ENCODE measurements at regions not wholly inside any gene's neighbourhood (a gene's known extent, or its start where the extent isn't known, plus 50 kb on each side); places are given as distances from the start of the nearest gene placed in this dataset.
A peak's percentile ranks its signal among the peaks of the same experiment; 100 is the strongest.

GRCh38 chr11:101215069-101215468 is 85.5 kb upstream of the PGR start:
- Histone ChIP-seq H3K36me3 (ENCODE audit: low read depth) (no peaks in the 10 kb centered on the region), H3K4me3 (ENCODE audit: severe bottlenecking) (no peak overlapping the region), H3K4me1 (ENCODE audit: insufficient read depth, poor library complexity, severe bottlenecking) (no peaks in the 10 kb centered on the region), H3K27ac (ENCODE audit: poor library complexity, severe bottlenecking) (peak overlapping the region; percentile 14), H3K9me3 (ENCODE audit: severe bottlenecking) (no peaks in the 10 kb centered on the region), H3K27me3 (ENCODE audit: insufficient read depth, poor library complexity, severe bottlenecking) (no peaks in the 10 kb centered on the region)
- ATAC-seq (ENCODE audit: low read depth) (no peak; the same call in 2 of the 3 replicates), DNase-seq (ENCODE audit: low spot score) (no peak)
- no peak for TF ChIP-seq CTCF (IDR thresholded peaks at IDR 0.05; ENCODE audit: poor library complexity, severe bottlenecking)

GRCh38 chr11:101211407-101211975 is 81.9 kb upstream of the PGR start:
- H3K4me3 ChIP-seq (ENCODE audit: severe bottlenecking) = no peak overlapping the region
- DNase-seq (ENCODE audit: low spot score) = no peak
- H3K27ac ChIP-seq (ENCODE audit: poor library complexity, severe bottlenecking) = no peak overlapping the region
- H3K9me3 ChIP-seq (ENCODE audit: severe bottlenecking) = peaks cover 2% of the 10 kb centered on the region
- TF ChIP-seq CTCF (IDR thresholded peaks at IDR 0.05; ENCODE audit: poor library complexity, severe bottlenecking) = no peak
- no peaks in the 10 kb centered on the region for H3K4me1 ChIP-seq (ENCODE audit: insufficient read depth, poor library complexity, severe bottlenecking)
- ATAC-seq (ENCODE audit: low read depth) = no peak
- no peaks in the 10 kb centered on the region for H3K36me3 ChIP-seq (ENCODE audit: low read depth)
- H3K27me3 ChIP-seq (ENCODE audit: insufficient read depth, poor library complexity, severe bottlenecking) = no peaks in the 10 kb centered on the region

GRCh38 chr11:101202614-101203013 is 73.0 kb upstream of the PGR start:
- Histone ChIP-seq H3K9me3 (ENCODE audit: severe bottlenecking) (peaks cover under 1% of the 10 kb centered on the region), H3K27ac (ENCODE audit: poor library complexity, severe bottlenecking) (no peak overlapping the region), H3K4me1 (ENCODE audit: insufficient read depth, poor library complexity, severe bottlenecking) (no peaks in the 10 kb centered on the region), H3K4me3 (ENCODE audit: severe bottlenecking) (no peak overlapping the region), H3K27me3 (ENCODE audit: insufficient read depth, poor library complexity, severe bottlenecking) (no peaks in the 10 kb centered on the region), H3K36me3 (ENCODE audit: low read depth) (no peaks in the 10 kb centered on the region)
- no peak for DNase-seq (ENCODE audit: low spot score)
- no peak for TF ChIP-seq CTCF (IDR thresholded peaks at IDR 0.05; ENCODE audit: poor library complexity, severe bottlenecking)
- ATAC-seq (ENCODE audit: low read depth) = no peak

- no peaks in the 10 kb centered on the region for H3K9me3 ChIP-seq (ENCODE audit: severe bottlenecking)
- no peak overlapping the region for H3K4me3 ChIP-seq (ENCODE audit: severe bottlenecking)
- TF ChIP-seq CTCF (IDR thresholded peaks at IDR 0.05; ENCODE audit: poor library complexity, severe bottlenecking) = no peak
- ATAC-seq (ENCODE audit: low read depth) (no peak), DNase-seq (ENCODE audit: low spot score) (no peak)
- H3K4me1 ChIP-seq (ENCODE audit: insufficient read depth, poor library complexity, severe bottlenecking) = no peaks in the 10 kb centered on the region
- H3K27me3 ChIP-seq (ENCODE audit: insufficient read depth, poor library complexity, severe bottlenecking) = peaks cover 4% of the 10 kb centered on the region
- H3K36me3 ChIP-seq (ENCODE audit: low read depth) = no peaks in the 10 kb centered on the region
- H3K27ac ChIP-seq (ENCODE audit: poor library complexity, severe bottlenecking) = no peak overlapping the region
Observed at GRCh38 chr11:101199416-101199815, 69.8 kb upstream of the PGR start.

- Histone ChIP-seq H3K27me3 (ENCODE audit: insufficient read depth, poor library complexity, severe bottlenecking) (peaks cover 4% of the 10 kb centered on the region), H3K4me3 (ENCODE audit: severe bottlenecking) (no peak overlapping the region)
- ATAC-seq (ENCODE audit: low read depth) = no peak
Observed at GRCh38 chr11:101195294-101195693, 65.7 kb upstream of the PGR start.

More at GRCh38 chr11:101195294-101195693, 65.7 kb upstream of the PGR start:
- H3K4me1 ChIP-seq (ENCODE audit: insufficient read depth, poor library complexity, severe bottlenecking) = no peaks in the 10 kb centered on the region
- H3K36me3 ChIP-seq (ENCODE audit: low read depth) = no peaks in the 10 kb centered on the region
- DNase-seq (ENCODE audit: low spot score) = no peak
- no peak overlapping the region for H3K27ac ChIP-seq (ENCODE audit: poor library complexity, severe bottlenecking)
- no peaks in the 10 kb centered on the region for H3K9me3 ChIP-seq (ENCODE audit: severe bottlenecking)
- no peak for TF ChIP-seq CTCF (IDR thresholded peaks at IDR 0.05; ENCODE audit: poor library complexity, severe bottlenecking)

All from RWPE2 (cell line).